Natural killer cell (primary cell): ENCODE measurements at regions not wholly inside any gene's neighbourhood (a gene's known extent, or its start where the extent isn't known, plus 50 kb on each side); places are given as distances from the start of the nearest gene placed in this dataset.

Experiments
- ATAC-seq, 3 donors: fragments of 150-1000 bp in 2 of 3; fragments of 200-7000 bp in 1 of 3; cut with Tn5 transposase; 1 replicate in 1 of 3; 2 replicates in 2 of 3; pipeline ENCODE4 v1.10.0; 2021; ENCODE audit warnings: mild to moderate bottlenecking in 2 of 3, moderate library complexity in 2 of 3
- DNase-seq, 2 donors: peaks; one replicate each; pipeline versions ENCODE4 v3.0.0 to v3.0.0-alpha.2; 2013 to 2021; ENCODE audit warnings: mixed read lengths in 1 of 2
- H3K27ac ChIP-seq: one replicate; pipeline ENCODE4 v1.5.1; 2013; ENCODE audit warnings: mild to moderate bottlenecking, low read length
- H3K27me3 ChIP-seq: one replicate; pipeline ENCODE4 v1.6.1; 2013; ENCODE audit warnings: low read length; ENCODE audit not compliant: control insufficient read depth, insufficient read depth
- H3K36me3 ChIP-seq: one replicate; pipeline ENCODE4 v1.6.1; 2013; ENCODE audit warnings: low read length; ENCODE audit not compliant: control insufficient read depth, insufficient read depth
- H3K4me1 ChIP-seq: one replicate; pipeline ENCODE4 v1.6.1; 2013; ENCODE audit warnings: low read length; ENCODE audit not compliant: control insufficient read depth, insufficient read depth
- H3K4me3 ChIP-seq: one replicate; pipeline ENCODE4 v1.5.1; 2013; ENCODE audit warnings: low read length
- H3K9me3 ChIP-seq: one replicate; pipeline ENCODE4 v1.6.1; 2013; ENCODE audit warnings: low read length; ENCODE audit not compliant: control insufficient read depth, insufficient read depth
- H3K27ac Mint-ChIP-seq, 2 donors: one replicate each; pipeline ENCODE4 v1.8.0; 2022; ENCODE audit warnings: mild to moderate bottlenecking in 2 of 2, mixed read lengths in 2 of 2, moderate library complexity in 1 of 2
- H3K27me3 Mint-ChIP-seq, 2 donors: one replicate each; pipeline ENCODE4 v1.8.0; 2022; ENCODE audit warnings: low read depth in 2 of 2, mixed read lengths in 2 of 2
- H3K36me3 Mint-ChIP-seq: one replicate; pipeline ENCODE4 v1.8.0; 2022; ENCODE audit warnings: mixed read lengths
- H3K4me1 Mint-ChIP-seq, 2 donors: one replicate each; pipeline ENCODE4 v1.8.0; 2022; ENCODE audit warnings: mixed read lengths in 2 of 2
- H3K4me3 Mint-ChIP-seq: one replicate; pipeline ENCODE4 v1.8.0; 2022; ENCODE audit warnings: mild to moderate bottlenecking, moderate library complexity, mixed read lengths
- H3K9me3 Mint-ChIP-seq, 2 donors: one replicate each; pipeline ENCODE4 v1.8.0; 2022; ENCODE audit warnings: mixed read lengths in 2 of 2
- WGBS: methylation state at CpG from one replicate; pipeline ENCODE4 v1.1.7; 2013; ENCODE audit warnings: missing lambda C conversion rate; ENCODE audit not compliant: insufficient coverage; 5-methylcytosine and 5-hydroxymethylcytosine counted together
- intact Hi-C: fragments of 100-400 bp; cut with micrococcal nuclease; formaldehyde crosslinking; loops from one replicate; pipeline ENCODE4 v1.14.2; 2022
- TF ChIP-seq, protein P1 (sequence below): fragments of 200-600 bp; IDR thresholded peaks from one replicate; pipeline ENCODE4 v1.8.0; 2022; ENCODE audit warnings: antibody characterized with exemption

GRCh38 chr16:73252446-73252845 lies 204.5 kb upstream of the ZFHX3 start:
- H3K36me3 ChIP-seq = no peaks in the 10 kb centered on the region
- H3K27ac ChIP-seq = no peak overlapping the region
- no peaks in the 10 kb centered on the region for H3K9me3 ChIP-seq
- intact Hi-C loops = no loop called here
- DNase-seq (no peak), ATAC-seq (no peak)
- Mint-ChIP-seq H3K4me3 (no peak overlapping the region), H3K27me3 (no peaks in the 10 kb centered on the region), H3K4me1 (no peaks in the 10 kb centered on the region), H3K9me3 (no peaks in the 10 kb centered on the region), H3K36me3 (no peaks in the 10 kb centered on the region), H3K27ac (no peak overlapping the region)
- TF ChIP-seq, protein P1, sequence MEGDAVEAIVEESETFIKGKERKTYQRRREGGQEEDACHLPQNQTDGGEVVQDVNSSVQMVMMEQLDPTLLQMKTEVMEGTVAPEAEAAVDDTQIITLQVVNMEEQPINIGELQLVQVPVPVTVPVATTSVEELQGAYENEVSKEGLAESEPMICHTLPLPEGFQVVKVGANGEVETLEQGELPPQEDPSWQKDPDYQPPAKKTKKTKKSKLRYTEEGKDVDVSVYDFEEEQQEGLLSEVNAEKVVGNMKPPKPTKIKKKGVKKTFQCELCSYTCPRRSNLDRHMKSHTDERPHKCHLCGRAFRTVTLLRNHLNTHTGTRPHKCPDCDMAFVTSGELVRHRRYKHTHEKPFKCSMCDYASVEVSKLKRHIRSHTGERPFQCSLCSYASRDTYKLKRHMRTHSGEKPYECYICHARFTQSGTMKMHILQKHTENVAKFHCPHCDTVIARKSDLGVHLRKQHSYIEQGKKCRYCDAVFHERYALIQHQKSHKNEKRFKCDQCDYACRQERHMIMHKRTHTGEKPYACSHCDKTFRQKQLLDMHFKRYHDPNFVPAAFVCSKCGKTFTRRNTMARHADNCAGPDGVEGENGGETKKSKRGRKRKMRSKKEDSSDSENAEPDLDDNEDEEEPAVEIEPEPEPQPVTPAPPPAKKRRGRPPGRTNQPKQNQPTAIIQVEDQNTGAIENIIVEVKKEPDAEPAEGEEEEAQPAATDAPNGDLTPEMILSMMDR = no peak
- no peaks in the 10 kb centered on the region for H3K27me3 ChIP-seq
- no peak overlapping the region for H3K4me3 ChIP-seq
- H3K4me1 ChIP-seq = no peaks in the 10 kb centered on the region
- 45% methylated on average over 10 of the region's 10 CpGs for WGBS

DNA sequence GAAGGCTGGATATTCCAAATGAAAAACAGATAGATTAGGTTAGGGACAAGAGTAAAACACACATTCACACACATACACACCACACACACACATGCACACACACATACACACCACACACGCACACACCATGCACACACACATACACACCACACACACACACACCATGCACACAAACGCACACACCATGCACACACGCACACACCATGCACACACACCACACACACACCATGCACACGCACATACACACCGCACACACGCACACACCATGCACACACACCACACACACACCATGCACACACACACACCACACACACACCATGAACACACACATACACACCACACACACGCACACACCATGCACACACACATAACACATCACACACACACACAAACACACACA lies 203.7 kb upstream of the ZFHX3 start:
- TF ChIP-seq, protein P1 = no peak
- Mint-ChIP-seq H3K27ac (no peak overlapping the region), H3K27me3 (no peaks in the 10 kb centered on the region), H3K9me3 (no peaks in the 10 kb centered on the region), H3K36me3 (no peaks in the 10 kb centered on the region), H3K4me3 (no peak overlapping the region), H3K4me1 (no peaks in the 10 kb centered on the region)
- H3K4me3 ChIP-seq = no peak overlapping the region
- H3K9me3 ChIP-seq = no peaks in the 10 kb centered on the region
- DNase-seq (no peak), ATAC-seq (peak in 1 of 3 donors; percentile 35)
- H3K36me3 ChIP-seq = no peaks in the 10 kb centered on the region
- H3K27ac ChIP-seq = no peak overlapping the region
- H3K27me3 ChIP-seq = no peaks in the 10 kb centered on the region
- intact Hi-C loops = no loop called here
- H3K4me1 ChIP-seq = no peaks in the 10 kb centered on the region
- WGBS = 95% methylated on average over 6 of the region's 7 CpGs

GRCh38 chr16:73248316-73248715 lies 200.4 kb upstream of the ZFHX3 start:
- ATAC-seq (peak in 1 of 3 donors; percentile 15), DNase-seq (no peak)
- H3K27ac ChIP-seq = no peak overlapping the region
- no peak overlapping the region for H3K4me3 ChIP-seq
- Mint-ChIP-seq H3K27me3 (no peaks in the 10 kb centered on the region), H3K4me1 (no peaks in the 10 kb centered on the region), H3K9me3 (no peaks in the 10 kb centered on the region), H3K36me3 (no peaks in the 10 kb centered on the region), H3K27ac (no peak overlapping the region), H3K4me3 (no peak overlapping the region)
- TF ChIP-seq, protein P1 = no peak
- H3K9me3 ChIP-seq = no peaks in the 10 kb centered on the region
- no peaks in the 10 kb centered on the region for H3K4me1 ChIP-seq
- H3K27me3 ChIP-seq = no peaks in the 10 kb centered on the region
- intact Hi-C loops = no loop called here
- no peaks in the 10 kb centered on the region for H3K36me3 ChIP-seq
- WGBS = 87% methylated on average over 4 of the region's 4 CpGs

DNA sequence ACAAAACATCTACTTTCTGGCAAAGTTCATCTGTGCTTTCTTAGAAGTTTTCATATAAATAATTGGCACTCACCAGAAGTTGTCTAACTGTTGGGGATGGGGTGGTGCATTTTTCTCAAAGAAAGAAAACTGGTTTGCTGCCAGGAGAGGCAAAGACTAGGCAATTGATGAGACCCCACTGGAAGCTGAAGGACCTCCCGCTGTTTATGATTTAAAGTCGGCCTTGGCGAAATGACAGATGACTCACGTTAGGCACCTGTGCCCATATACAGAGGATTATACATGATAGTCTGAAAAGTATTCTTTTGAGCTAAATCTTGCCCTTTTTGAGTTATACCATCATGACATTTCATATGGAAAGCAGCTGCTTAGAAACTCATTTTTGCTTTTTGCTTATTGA lies 193.0 kb upstream of the ZFHX3 start:
- intact Hi-C loops = no loop called here
- no peak overlapping the region for H3K27ac ChIP-seq
- Mint-ChIP-seq H3K36me3 (no peaks in the 10 kb centered on the region), H3K27ac (no peak overlapping the region), H3K4me3 (no peak overlapping the region), H3K27me3 (peaks cover 6 to 13% of the 10 kb centered on the region in 2 donors), H3K4me1 (no peaks in the 10 kb centered on the region), H3K9me3 (no peaks in the 10 kb centered on the region)
- TF ChIP-seq, protein P1 = no peak
- H3K4me3 ChIP-seq = no peak overlapping the region
- ATAC-seq = no peak
- no peaks in the 10 kb centered on the region for H3K9me3 ChIP-seq
- DNase-seq = no peak
- WGBS = 98% methylated on average over 4 of the region's 4 CpGs
- no peaks in the 10 kb centered on the region for H3K36me3 ChIP-seq
- no peaks in the 10 kb centered on the region for H3K4me1 ChIP-seq
- H3K27me3 ChIP-seq = no peaks in the 10 kb centered on the region
